ENCODE measurements at regions not wholly inside any gene's neighbourhood (a gene's known extent, or its start where the extent isn't known, plus 50 kb on each side); places are given as distances from the start of the nearest gene placed in this dataset.

DNA sequence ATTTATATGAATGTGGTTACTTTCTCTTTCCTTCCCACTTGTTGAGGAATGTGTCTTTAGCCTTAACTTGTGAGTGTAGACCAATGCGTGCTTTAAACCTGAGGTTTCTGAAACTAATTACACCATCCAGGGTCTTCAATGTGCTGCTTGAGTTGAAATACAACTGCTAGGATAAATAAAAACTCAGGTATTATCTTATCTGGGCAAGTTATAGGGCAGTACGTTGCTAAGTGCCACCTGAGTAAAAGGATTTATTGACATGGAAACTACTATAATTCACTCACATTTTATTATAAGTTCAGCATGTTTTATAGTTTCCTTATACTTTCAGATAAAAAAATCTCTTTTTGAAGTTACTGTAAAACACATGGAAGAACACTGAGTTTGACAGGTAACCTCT lies 1136.8 kb upstream of the NUDT12 start:
- no peak overlapping the region for H3K4me3 ChIP-seq
- DNase-seq, result no peak
- 0 out of 2 replicates have a peak, but pooled peaks cover 4% of the 10 kb centered on the region for H3K9me3 ChIP-seq
- H3K27me3 ChIP-seq, result no peaks in the 10 kb centered on the region
- no peaks in the 10 kb centered on the region for H3K36me3 ChIP-seq

DNA sequence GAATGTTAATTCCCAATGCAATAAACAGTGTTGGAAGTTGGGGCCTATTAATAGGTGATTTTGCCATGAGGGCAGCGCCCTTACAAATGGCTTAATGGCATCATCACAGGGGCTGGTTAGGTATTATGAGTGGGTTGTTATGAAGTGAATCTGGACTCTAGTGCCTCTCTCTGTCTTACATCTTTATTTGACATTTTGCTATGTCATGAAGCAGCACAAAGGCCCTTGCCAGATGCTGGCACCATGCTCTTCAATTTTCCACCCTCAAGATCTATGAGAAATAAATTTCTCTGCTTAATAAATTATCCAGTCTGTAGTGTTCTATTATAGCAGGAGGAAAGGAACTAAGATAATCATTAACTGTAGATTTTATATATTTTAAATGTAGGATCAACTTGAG lies 1098.7 kb upstream of the NUDT12 start:
- no peaks in the 10 kb centered on the region for H3K27me3 ChIP-seq
- no peaks in the 10 kb centered on the region for H3K36me3 ChIP-seq
- H3K9me3 ChIP-seq, result peaks cover 5% of the 10 kb centered on the region; the same call in 1 of the 2 replicates
- H3K4me3 ChIP-seq, result no peak overlapping the region
- no peak for DNase-seq

DNA sequence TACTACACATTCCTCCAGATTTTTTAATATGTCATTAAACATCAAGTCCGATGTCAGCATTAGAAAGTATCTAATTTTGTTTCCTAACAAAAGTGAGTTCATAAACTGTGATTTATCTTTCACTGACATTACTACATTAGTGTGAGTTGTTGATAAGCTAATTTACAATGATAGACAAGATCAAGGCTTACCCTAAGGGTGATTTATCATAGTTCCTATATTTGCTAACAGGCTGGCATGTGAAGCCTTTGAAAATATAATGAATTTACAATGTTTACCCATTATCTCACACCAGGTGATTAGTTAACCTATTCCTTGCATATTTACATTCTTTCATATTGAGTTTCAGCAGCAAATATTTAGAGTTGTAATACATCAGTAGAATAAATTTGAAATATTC lies 1096.9 kb upstream of the NUDT12 start:
- Histone ChIP-seq H3K9me3 (peaks cover 2% of the 10 kb centered on the region; the same call in 1 of the 2 replicates), H3K4me3 (no peak overlapping the region), H3K36me3 (no peaks in the 10 kb centered on the region), H3K27me3 (no peaks in the 10 kb centered on the region)
- DNase-seq, result no peak

DNA sequence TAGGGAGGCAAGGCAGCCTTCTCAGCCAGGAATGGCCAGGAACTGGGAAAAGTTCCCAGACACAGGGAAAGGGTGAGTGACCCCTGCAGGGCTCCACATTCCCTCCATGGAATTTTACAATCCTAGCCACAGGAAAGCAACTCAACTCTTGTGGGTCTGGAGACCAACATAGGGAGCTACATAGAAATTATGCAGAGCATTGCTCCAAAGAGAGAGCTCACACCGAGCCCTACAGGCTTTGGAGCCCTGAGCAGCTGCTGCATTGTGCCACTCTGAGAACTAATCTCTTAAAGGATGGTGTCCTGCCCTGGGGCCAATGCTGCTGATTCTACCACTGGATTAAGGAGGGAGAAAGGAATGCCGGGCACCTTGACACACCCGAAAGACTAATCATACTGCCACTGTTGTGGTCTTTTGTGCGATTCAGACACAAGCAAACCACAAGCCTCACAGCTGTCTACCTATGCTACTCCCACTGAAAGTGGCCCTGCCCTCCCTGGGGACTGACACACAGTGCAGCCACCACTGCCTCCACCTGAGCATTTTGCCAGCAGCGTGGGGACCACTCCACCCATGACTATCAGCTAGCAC lies 1089.8 kb upstream of the NUDT12 start:
- Histone ChIP-seq H3K9me3 (peaks cover 9% of the 10 kb centered on the region), H3K27me3 (no peaks in the 10 kb centered on the region), H3K36me3 (no peaks in the 10 kb centered on the region), H3K4me3 (no peak overlapping the region)
- DNase-seq, result peak; percentile 9

DNA sequence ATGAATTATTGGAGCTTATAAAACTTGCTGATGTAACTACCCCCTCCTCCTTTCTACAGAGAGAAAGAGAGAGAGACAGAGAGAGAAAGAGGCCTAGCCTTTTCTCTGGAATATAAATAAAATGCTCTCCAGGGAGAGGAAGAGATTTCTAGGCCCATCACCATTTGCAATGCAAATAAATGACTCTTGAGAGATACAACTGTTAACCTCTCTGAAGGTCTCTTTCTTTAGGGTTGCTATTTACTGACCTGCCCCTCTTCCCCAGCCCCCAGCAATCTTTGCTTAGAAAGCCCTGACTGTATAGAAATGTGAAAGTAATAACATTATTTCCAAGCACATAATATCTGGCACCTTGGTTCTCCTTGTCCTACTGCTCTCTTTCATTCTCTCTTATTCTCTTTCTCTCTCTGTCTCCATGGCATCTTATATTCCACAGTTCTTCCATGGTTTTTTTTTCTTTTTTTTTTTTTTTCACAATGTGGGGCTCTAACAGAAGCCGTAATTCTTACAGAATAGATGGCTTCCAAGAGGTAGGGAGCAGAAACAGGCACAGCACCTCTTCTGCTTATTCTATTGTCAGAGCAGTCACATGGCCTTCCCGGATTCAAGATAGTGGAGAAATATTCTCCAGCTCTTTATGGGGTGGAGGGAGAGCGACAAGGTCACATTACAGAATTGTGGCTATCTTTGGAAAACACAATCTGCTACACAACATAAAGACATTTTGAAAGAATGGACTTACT lies 1087.9 kb upstream of the NUDT12 start:
- H3K36me3 ChIP-seq, result no peaks in the 10 kb centered on the region
- H3K4me3 ChIP-seq, result no peak overlapping the region
- H3K9me3 ChIP-seq, result peaks cover 6% of the 10 kb centered on the region; the same call in 1 of the 2 replicates
- no peaks in the 10 kb centered on the region for H3K27me3 ChIP-seq
- DNase-seq, result no peak

DNA sequence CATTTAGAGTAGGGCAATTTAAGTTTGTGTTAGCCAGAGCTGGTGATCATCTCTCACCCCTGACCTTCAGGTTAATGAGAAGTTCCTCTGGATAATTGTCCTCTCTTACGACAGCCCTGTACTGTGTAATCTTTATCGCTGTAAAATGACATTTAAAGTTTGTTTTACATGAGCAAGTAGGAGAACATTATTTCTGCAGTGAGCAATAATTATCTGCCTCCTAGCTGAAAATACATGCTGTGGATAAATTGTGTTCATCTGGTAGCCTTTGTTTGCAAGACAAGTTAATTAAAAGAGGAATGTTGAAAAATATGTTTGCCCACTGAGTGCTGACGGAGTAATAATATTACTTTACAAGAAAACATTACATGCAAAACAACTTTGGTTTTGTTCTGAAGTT lies 1083.8 kb upstream of the NUDT12 start:
- peaks cover 3% of the 10 kb centered on the region; the same call in 1 of the 2 replicates for H3K9me3 ChIP-seq
- no peak for DNase-seq
- H3K4me3 ChIP-seq, result no peak overlapping the region
- no peaks in the 10 kb centered on the region for H3K27me3 ChIP-seq
- H3K36me3 ChIP-seq, result no peaks in the 10 kb centered on the region

DNA sequence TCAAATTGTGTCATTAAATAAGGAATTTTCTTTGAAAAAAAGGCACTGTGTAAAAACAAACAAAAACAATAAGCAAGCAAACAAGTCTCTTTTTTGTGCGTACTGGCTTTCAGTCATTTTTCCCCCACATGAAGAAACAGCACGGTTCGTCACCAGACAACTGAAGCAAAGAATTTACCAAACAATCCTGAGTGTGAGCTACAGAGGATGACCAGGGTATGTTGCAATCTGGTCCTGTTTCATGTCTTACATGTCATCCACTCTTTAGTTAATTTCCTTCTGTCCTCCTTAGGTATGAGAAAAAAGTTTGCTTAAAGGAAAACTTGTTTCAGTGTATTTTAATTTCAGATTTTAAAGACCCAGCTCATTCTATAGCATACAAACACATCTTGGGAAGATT lies 1080.7 kb upstream of the NUDT12 start:
- no peaks in the 10 kb centered on the region for H3K36me3 ChIP-seq
- no peaks in the 10 kb centered on the region for H3K27me3 ChIP-seq
- no peaks in the 10 kb centered on the region for H3K9me3 ChIP-seq
- no peak overlapping the region for H3K4me3 ChIP-seq
- DNase-seq, result no peak

DNA sequence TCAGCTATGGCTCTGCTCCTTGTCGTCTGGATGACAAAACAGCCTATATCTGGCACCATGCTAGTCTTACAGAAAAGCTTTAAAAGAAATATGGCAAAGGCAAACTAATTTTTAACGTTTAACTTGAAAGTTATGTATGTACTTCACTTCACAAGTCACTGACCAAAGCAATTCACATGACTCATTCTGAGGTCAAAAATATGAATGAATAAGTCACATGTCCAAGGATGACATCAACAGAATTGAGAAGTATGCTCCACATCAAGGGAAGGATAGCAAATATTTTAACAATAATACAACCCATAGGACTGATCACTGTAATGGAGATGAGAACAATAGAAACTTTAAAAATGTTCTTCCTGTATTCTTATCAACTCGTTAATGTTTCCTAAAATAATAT lies 1072.6 kb upstream of the NUDT12 start:
- no peaks in the 10 kb centered on the region for H3K36me3 ChIP-seq
- no peak for DNase-seq

DNA sequence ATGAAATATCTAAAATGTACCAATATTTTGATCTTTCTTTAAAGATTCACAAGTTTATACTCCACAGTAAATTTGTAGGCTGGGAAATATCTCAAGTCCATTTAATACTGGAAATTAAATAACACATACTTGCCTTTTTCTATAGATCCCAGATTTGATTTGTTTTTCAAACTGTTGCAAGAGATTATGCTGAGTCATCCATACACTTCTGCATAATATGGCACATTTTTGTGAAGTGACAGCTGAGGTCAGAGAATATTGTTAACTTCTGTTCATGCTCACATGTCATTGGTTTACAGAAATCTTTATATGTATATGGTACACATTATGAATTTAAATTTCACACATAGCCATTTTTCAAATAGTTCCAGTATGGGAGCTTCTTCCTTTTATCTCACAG lies 1066.3 kb upstream of the NUDT12 start:
- DNase-seq, result no peak
- H3K27me3 ChIP-seq, result no peaks in the 10 kb centered on the region
- no peaks in the 10 kb centered on the region for H3K36me3 ChIP-seq
- H3K9me3 ChIP-seq, result no peaks in the 10 kb centered on the region
- H3K4me3 ChIP-seq, result no peak overlapping the region

More for the DNA sequence above, 1072.6 kb upstream of the NUDT12 start:
- Histone ChIP-seq H3K9me3 (no peaks in the 10 kb centered on the region), H3K4me3 (no peak overlapping the region), H3K27me3 (no peaks in the 10 kb centered on the region)

DNA sequence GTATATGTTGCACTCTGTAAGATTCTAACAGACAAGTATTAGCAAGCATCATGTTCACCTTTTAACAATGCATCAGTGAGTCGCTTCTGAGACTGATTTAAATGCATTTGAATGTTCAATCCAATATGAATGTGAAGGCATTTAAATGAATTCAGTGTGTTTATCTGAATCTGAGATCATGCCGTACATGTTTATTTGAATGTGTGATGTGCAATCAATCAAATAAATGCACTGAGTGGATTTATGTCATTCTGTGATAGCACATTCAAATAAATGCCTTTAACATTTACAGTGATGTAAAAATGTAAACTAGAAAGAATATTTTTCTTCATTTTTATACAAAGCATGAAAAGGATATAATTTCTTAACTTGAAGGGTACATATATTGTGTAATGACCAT lies 1063.5 kb upstream of the NUDT12 start:
- H3K9me3 ChIP-seq, result no peaks in the 10 kb centered on the region
- no peaks in the 10 kb centered on the region for H3K36me3 ChIP-seq
- H3K4me3 ChIP-seq, result no peak overlapping the region
- no peaks in the 10 kb centered on the region for H3K27me3 ChIP-seq
- DNase-seq, result no peak

DNA sequence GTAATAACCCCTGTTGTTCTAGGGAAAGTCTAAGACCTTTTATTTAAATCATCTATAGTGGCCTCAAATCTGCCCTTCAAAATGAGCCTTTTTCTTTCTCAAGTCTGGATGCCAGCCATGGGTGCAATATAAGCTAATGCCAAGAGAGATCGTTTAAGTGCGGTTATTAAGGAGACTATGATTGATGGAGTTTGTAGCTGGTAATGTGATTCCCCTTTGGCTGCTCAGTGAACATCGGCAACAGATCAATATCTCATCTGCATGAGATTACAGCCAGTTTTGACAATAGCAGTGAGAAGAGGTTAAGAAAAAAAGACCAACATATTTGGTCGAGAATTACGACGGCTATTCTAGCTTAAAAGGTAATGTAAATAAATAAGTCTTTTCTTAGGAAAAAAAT lies 1049.4 kb upstream of the NUDT12 start:
- Histone ChIP-seq H3K27me3 (no peaks in the 10 kb centered on the region), H3K4me3 (no peak overlapping the region), H3K36me3 (no peaks in the 10 kb centered on the region), H3K9me3 (no peaks in the 10 kb centered on the region)
- DNase-seq, result no peak

DNA sequence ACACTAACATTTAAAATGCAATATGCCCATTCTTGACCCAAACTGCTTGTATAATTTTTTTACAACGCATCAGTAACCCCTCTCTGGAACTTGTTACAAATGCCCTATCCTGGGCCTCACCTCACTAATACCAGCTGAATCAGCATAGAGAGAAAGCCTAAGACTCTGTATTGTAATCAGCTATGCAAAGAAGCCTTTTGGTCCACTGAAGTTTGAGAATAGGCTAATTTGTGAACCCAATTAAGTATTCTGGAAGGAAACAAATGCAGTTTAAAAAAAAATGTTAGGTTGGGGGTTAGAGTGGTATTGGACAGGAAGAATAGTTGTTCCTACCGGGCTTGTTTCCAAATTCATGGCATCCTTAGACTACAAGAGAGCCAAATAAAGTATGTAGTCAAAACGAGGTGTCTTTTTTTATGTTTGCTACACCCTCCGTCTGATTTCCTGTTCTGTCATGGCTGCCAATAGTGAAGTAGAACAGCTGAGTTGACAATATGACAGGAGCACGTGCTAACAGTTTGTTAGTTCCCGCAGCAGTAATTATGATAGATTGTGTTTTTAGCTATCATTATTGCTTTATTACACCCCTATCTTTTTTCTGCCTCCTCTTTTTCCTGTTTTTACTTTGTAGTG lies 1048.7 kb upstream of the NUDT12 start:
- H3K9me3 ChIP-seq, result no peaks in the 10 kb centered on the region
- DNase-seq, result no peak
- no peaks in the 10 kb centered on the region for H3K27me3 ChIP-seq
- H3K4me3 ChIP-seq, result no peak overlapping the region
- H3K36me3 ChIP-seq, result no peaks in the 10 kb centered on the region

DNA sequence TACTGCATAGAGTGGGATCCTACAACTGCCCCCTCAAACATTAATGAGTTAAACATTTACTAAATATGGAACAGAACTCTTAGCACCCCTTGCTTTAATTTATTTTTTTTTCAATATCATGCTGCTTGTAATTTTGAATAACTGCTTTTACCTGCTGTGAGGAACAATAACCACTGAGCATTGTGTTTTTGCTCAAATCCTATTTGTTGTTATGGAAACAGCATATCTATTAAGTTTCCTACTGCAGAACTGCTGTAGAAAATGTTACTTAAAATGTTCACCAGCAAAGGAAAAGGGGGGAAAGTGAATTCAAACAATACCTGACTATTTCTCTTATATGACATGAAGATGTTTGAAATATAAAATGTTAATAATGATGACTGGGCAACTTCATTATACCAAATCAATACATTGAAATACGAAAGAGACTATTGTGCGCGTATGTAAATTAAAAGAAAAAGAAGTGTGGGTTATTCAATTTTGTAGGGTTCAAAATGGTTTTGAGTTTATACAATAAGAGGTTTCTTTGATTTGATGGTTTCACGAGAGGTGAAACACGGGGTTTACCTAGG lies 1043.8 kb upstream of the NUDT12 start:
- no peaks in the 10 kb centered on the region for H3K9me3 ChIP-seq
- no peak for DNase-seq
- no peaks in the 10 kb centered on the region for H3K36me3 ChIP-seq
- no peak overlapping the region for H3K4me3 ChIP-seq
- H3K27me3 ChIP-seq, result no peaks in the 10 kb centered on the region

DNA sequence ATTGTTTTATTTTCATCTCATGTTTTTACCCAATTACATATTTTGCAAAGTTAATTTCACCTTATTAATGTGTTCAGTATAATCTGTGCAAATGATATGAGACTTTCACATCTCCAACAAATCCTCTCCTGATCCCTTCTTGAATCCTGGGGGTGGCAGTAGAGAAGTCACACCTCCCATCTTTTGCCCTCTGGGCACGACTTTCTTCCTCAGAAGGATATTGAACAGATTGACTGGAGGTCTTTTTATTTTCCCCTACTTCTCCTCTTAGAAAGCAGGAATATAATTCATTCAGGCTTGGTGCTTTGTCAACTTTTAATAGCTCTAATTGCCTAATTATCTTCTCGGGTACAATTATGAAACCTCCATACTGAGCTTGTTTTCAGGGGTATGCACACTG lies 1037.1 kb upstream of the NUDT12 start:
- Histone ChIP-seq H3K36me3 (no peaks in the 10 kb centered on the region), H3K9me3 (peaks cover 15% of the 10 kb centered on the region), H3K4me3 (no peak overlapping the region), H3K27me3 (no peaks in the 10 kb centered on the region)
- DNase-seq, result no peak

DNA sequence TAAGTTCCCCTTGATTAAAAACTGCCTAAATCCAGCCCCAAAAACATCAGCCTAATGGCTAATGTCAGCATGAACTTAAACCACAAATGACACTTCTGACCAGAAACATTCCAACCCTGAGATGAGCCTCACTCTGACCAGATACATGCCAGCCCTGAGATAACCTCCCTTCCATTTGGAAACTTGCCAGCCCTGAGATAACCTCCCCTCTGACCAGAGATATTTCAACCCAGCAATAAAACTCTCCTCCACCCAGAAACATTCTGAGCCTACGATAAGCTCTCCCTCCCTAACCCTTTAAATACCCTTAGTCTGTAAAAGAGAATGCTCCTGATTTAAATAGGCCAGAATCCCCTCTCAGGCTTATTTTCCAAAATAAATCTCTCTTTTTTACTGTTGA lies 1035.7 kb upstream of the NUDT12 start:
- H3K27me3 ChIP-seq, result no peaks in the 10 kb centered on the region
- peaks cover 23% of the 10 kb centered on the region for H3K9me3 ChIP-seq
- H3K4me3 ChIP-seq, result no peak overlapping the region
- DNase-seq, result no peak
- H3K36me3 ChIP-seq, result no peaks in the 10 kb centered on the region

DNA sequence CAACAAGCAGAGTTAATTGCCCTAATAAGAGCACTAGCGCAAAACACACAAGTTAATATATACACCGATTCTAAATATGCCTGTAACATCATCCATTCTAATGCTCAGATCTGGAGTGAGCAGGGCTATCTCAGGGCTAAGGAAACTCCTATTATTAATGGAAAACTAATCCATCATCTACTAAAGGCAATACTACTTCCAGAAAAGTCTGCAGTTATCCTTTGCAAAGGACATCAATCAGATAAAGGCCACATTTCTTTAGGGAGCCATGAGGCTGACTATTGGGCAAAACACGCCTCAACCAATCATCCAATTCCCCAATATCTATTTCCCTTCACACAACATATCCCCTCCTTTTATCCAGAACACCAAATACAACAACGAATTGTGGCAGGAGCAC lies 1032.3 kb upstream of the NUDT12 start:
- H3K9me3 ChIP-seq, result peaks cover 19% of the 10 kb centered on the region
- no peaks in the 10 kb centered on the region for H3K27me3 ChIP-seq
- DNase-seq, result no peak
- no peaks in the 10 kb centered on the region for H3K36me3 ChIP-seq
- no peak overlapping the region for H3K4me3 ChIP-seq

DNA sequence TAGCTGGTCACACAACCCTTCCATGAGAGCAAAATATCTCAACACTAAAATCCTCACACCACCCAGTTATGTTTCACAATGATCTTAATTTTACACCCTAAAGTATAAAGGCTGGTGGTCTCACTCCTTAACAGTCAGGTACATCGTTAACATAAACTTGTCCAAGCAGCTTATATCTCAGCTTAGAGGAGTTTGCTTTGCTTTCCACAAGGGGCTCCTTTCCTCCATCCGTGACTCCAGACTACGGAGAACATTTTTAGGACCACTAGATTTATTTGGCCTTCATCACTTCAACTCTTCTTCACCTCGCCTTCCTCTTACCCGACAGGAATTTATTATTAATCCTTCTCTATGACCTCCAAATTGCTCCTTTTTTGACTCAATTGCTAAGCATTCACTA lies 1014.1 kb upstream of the NUDT12 start:
- no peak for DNase-seq
- no peaks in the 10 kb centered on the region for H3K36me3 ChIP-seq
- H3K4me3 ChIP-seq, result no peak overlapping the region
- no peaks in the 10 kb centered on the region for H3K27me3 ChIP-seq
- H3K9me3 ChIP-seq, result no peaks in the 10 kb centered on the region

Data from MG63 (cell line).